H9 (cell line): ENCODE measurements at regions not wholly inside any gene's neighbourhood (a gene's known extent, or its start where the extent isn't known, plus 50 kb on each side); places are given as distances from the start of the nearest gene placed in this dataset.

ENCODE experiments used
- DNase-seq: peaks from one replicate; pipeline ENCODE4 v3.0.0-alpha.2; 2017
- H2AFZ ChIP-seq: one replicate; pipeline ENCODE4 v1.6.1; 2013; ENCODE audit warnings: mild to moderate bottlenecking, low read length, control low read depth, moderate library complexity
- H2AK5ac ChIP-seq: 2 replicates; pipeline ENCODE4 v1.6.1; 2013; ENCODE audit warnings: low read length, control low read depth, mixed read lengths; ENCODE audit not compliant: insufficient read length
- H2BK120ac ChIP-seq: one replicate; pipeline ENCODE4 v1.6.1; 2013; ENCODE audit warnings: low read depth, mild to moderate bottlenecking, low read length, control low read depth, inconsistent platforms; ENCODE audit not compliant: poor library complexity, severe bottlenecking
- H2BK12ac ChIP-seq: 2 replicates; pipeline ENCODE4 v1.6.1; 2013; ENCODE audit warnings: low read length, control low read depth, mixed read lengths, low read depth; ENCODE audit not compliant: insufficient read length
- H2BK15ac ChIP-seq: 2 replicates; pipeline ENCODE4 v1.6.1; 2013; ENCODE audit warnings: low read depth, low read length, control low read depth
- H2BK20ac ChIP-seq: one replicate; pipeline ENCODE4 v1.6.1; 2013; ENCODE audit warnings: low read depth, mild to moderate bottlenecking, low read length, control low read depth, inconsistent platforms; ENCODE audit not compliant: poor library complexity, severe bottlenecking
- H2BK5ac ChIP-seq: 2 replicates; pipeline ENCODE4 v1.6.1; 2013; ENCODE audit warnings: low read length, control low read depth, mixed read lengths; ENCODE audit not compliant: insufficient read length
- H3K14ac ChIP-seq: 2 replicates; pipeline ENCODE4 v1.6.1; 2013; ENCODE audit warnings: low read length, control low read depth; ENCODE audit not compliant: insufficient read depth
- H3K18ac ChIP-seq: 2 replicates; pipeline ENCODE4 v1.6.1; 2013; ENCODE audit warnings: low read depth, mild to moderate bottlenecking, mixed read lengths, low read length, control low read depth; ENCODE audit not compliant: insufficient read length
- H3K23ac ChIP-seq: 2 replicates; pipeline ENCODE4 v1.6.1; 2013; ENCODE audit warnings: low read length, control low read depth, mixed read lengths, low read depth; ENCODE audit not compliant: insufficient read length
- H3K23me2 ChIP-seq: 2 replicates; pipeline ENCODE4 v1.6.1; 2013; ENCODE audit warnings: low read depth, mild to moderate bottlenecking, mixed read lengths, low read length, control low read depth; ENCODE audit not compliant: insufficient read length, poor library complexity, severe bottlenecking
- H3K27ac ChIP-seq: 2 replicates; pipeline ENCODE4 v1.5.1; 2013; ENCODE audit warnings: low read length, control low read depth, mixed read lengths, low read depth; ENCODE audit not compliant: insufficient read length
- H3K27me3 ChIP-seq: 2 replicates; pipeline ENCODE4 v1.6.1; 2013; ENCODE audit warnings: low read length, control low read depth, inconsistent platforms; ENCODE audit not compliant: insufficient read depth
- H3K4ac ChIP-seq: 2 replicates; pipeline ENCODE4 v1.6.1; 2013; ENCODE audit warnings: low read depth, mild to moderate bottlenecking, control low read depth, inconsistent platforms, low read length, moderate library complexity
- H3K4me1 ChIP-seq: 2 replicates; pipeline ENCODE4 v1.6.1; 2013; ENCODE audit warnings: low read length, control low read depth, inconsistent platforms; ENCODE audit not compliant: insufficient read depth
- H3K4me2 ChIP-seq: 2 replicates; pipeline ENCODE4 v1.6.1; 2013; ENCODE audit warnings: low read length, control low read depth, mixed read lengths; ENCODE audit not compliant: insufficient read length, insufficient read depth
- H3K56ac ChIP-seq: 2 replicates; pipeline ENCODE4 v1.6.1; 2013; ENCODE audit warnings: low read depth, mild to moderate bottlenecking, mixed read lengths, low read length, control low read depth; ENCODE audit not compliant: insufficient read length
- H3K79me1 ChIP-seq: 2 replicates; pipeline ENCODE4 v1.6.1; 2013; ENCODE audit warnings: low read depth, mild to moderate bottlenecking, moderate library complexity, low read length, control low read depth, inconsistent platforms; ENCODE audit not compliant: insufficient read depth, poor library complexity, severe bottlenecking
- H3K79me2 ChIP-seq: 2 replicates; pipeline ENCODE4 v1.6.1; 2013; ENCODE audit warnings: low read length, control low read depth, inconsistent platforms; ENCODE audit not compliant: insufficient read depth
- H3K9ac ChIP-seq: 2 replicates; pipeline ENCODE4 v1.6.1; 2013; ENCODE audit warnings: low read length, control low read depth, mixed read lengths; ENCODE audit not compliant: insufficient read length; ENCODE audit errors: extremely low read depth
- H3K9me3 ChIP-seq: one replicate; pipeline ENCODE4 v1.6.1; 2013; ENCODE audit warnings: low read depth, low read length, inconsistent platforms; ENCODE audit not compliant: control insufficient read depth
- H3T11ph ChIP-seq: one replicate; pipeline ENCODE4 v1.6.1; 2013; ENCODE audit warnings: mild to moderate bottlenecking, low read length, control low read depth, inconsistent platforms
- H4K20me1 ChIP-seq: one replicate; pipeline ENCODE4 v1.6.1; 2013; ENCODE audit not compliant: control insufficient read depth, insufficient read length, insufficient read depth
- H4K5ac ChIP-seq: 2 replicates; pipeline ENCODE4 v1.6.1; 2013; ENCODE audit warnings: low read depth, mild to moderate bottlenecking, mixed read lengths, low read length, control low read depth; ENCODE audit not compliant: insufficient read length
- H4K8ac ChIP-seq: replicated peaks from 2 replicates; pipeline ENCODE4 v1.6.1; 2013; ENCODE audit warnings: low read length, control low read depth, mixed read lengths, low read depth; ENCODE audit not compliant: insufficient read length
- H4K91ac ChIP-seq: 2 replicates; pipeline ENCODE4 v1.6.1; 2013; ENCODE audit warnings: low read depth, mild to moderate bottlenecking, moderate library complexity, mixed read lengths, low read length, control low read depth; ENCODE audit not compliant: insufficient read length
- H3K27ac Mint-ChIP-seq, 3 experiments: 2 replicates in 2 of 3; 3 replicates in 1 of 3; pipeline ENCODE4 v1.8.0; 2020 to 2021; ENCODE audit warnings: mixed read lengths in 3 of 3, mild to moderate bottlenecking in 1 of 3, moderate library complexity in 1 of 3
- H3K27me3 Mint-ChIP-seq: 2 replicates; pipeline ENCODE4 v1.8.0; 2021; ENCODE audit warnings: low read depth, mild to moderate bottlenecking, moderate library complexity, mixed read lengths
- H3K36me3 Mint-ChIP-seq, 3 experiments: 2 replicates in 2 of 3; 3 replicates in 1 of 3; pipeline ENCODE4 v1.8.0; 2020 to 2021; ENCODE audit warnings: low read depth in 3 of 3, mixed read lengths in 3 of 3; ENCODE audit not compliant: insufficient read depth in 1 of 3
- H3K4me1 Mint-ChIP-seq, 2 experiments: 2 replicates each; pipeline ENCODE4 v1.8.0; 2020; ENCODE audit warnings: mixed read lengths in 2 of 2
- H3K4me3 Mint-ChIP-seq, 2 experiments: 2 replicates in 1 of 2; 3 replicates in 1 of 2; pipeline ENCODE4 v1.8.0; 2020 to 2021; ENCODE audit warnings: mild to moderate bottlenecking in 2 of 2, mixed read lengths in 2 of 2, moderate library complexity in 1 of 2
- H3K9me3 Mint-ChIP-seq, 2 experiments: 2 replicates in 1 of 2; 3 replicates in 1 of 2; pipeline ENCODE4 v1.8.0; 2020; ENCODE audit warnings: mild to moderate bottlenecking in 2 of 2, mixed read lengths in 2 of 2, moderate library complexity in 1 of 2
- CTCF ChIP-seq: fragments of 200-600 bp; sonication (generic); conservative IDR thresholded peaks from 3 replicates; pipeline ENCODE4 v1.8.0; 2021; ENCODE audit warnings: antibody characterized with exemption, mild to moderate bottlenecking

- Histone ChIP-seq H2BK20ac (no peak overlapping the region), H4K91ac (no peak overlapping the region), H3K9me3 (no peaks in the 10 kb centered on the region), H3K27ac (no peak overlapping the region), H3K4ac (no peak overlapping the region), H3K14ac (no peak overlapping the region), H2BK12ac (no peak overlapping the region), H4K8ac (no peak overlapping the region), H2BK15ac (no peak overlapping the region), H3K79me2 (no peaks in the 10 kb centered on the region), H3K23me2 (no peaks in the 10 kb centered on the region), H3K18ac (no peak overlapping the region), H3K4me1 (no peaks in the 10 kb centered on the region), H3K56ac (no peak overlapping the region), H3K27me3 (no peaks in the 10 kb centered on the region), H3K23ac (no peak overlapping the region), H3K4me2 (no peak overlapping the region), H2BK120ac (no peak overlapping the region), H4K5ac (no peak overlapping the region), H3K9ac (no peak overlapping the region), H2AK5ac (no peak overlapping the region), H3T11ph (no peak overlapping the region), H2BK5ac (no peak overlapping the region), H4K20me1 (no peaks in the 10 kb centered on the region), H3K79me1 (no peaks in the 10 kb centered on the region), H2AFZ (no peak overlapping the region)
- Mint-ChIP-seq H3K27ac (no peak overlapping the region), H3K4me1 (no peaks in the 10 kb centered on the region), H3K9me3 (peaks cover 13 to 14% of the 10 kb centered on the region in 2 experiments; a peak in 4 of 5 replicates), H3K4me3 (no peak overlapping the region), H3K27me3 (no peaks in the 10 kb centered on the region), H3K36me3 (peaks cover 0 to 22% (median 3%) of the 10 kb centered on the region in 3 experiments; a peak in 4 of 7 replicates)
- TF ChIP-seq CTCF: peak; percentile 71
- DNase-seq: no peak
These were observed 394.2 kb downstream of the BMP2 start for GRCh38 chr20:7161690-7162089.
